T-cell (primary cell): ENCODE measurements at regions not wholly inside any gene's neighbourhood (a gene's known extent, or its start where the extent isn't known, plus 50 kb on each side); places are given as distances from the start of the nearest gene placed in this dataset.

Experiments
- ATAC-seq, 4 experiments: fragments of 200-7000 bp in 3 of 4; fragments of 150-1000 bp in 1 of 4; cut with Tn5 transposase; replicated peaks in 1 of 4; 1 replicate in 3 of 4; 2 replicates in 1 of 4; pipeline ENCODE4 v1.10.0; 2021; ENCODE audit warnings: moderate library complexity in 3 of 4, mild to moderate bottlenecking in 2 of 4, moderate number of reproducible peaks in 1 of 4
- CTCF ChIA-PET, 2 donors: fragments of 300-600 bp; sonication (Branson Sonifier 250); formaldehyde crosslinking; loops; one replicate each; lab custom pipeline; 2022; ENCODE audit warnings: antibody characterized with exemption in 2 of 2; lab: Charles Lee
- POLR2A ChIA-PET, 2 donors: fragments of 300-600 bp; sonication (Branson Sonifier 250); formaldehyde crosslinking; loops; one replicate each; lab custom pipeline; 2022; ENCODE audit warnings: antibody characterized with exemption in 2 of 2; lab: Charles Lee
- DNase-seq, 35 experiments: peaks; one replicate each; pipeline versions ENCODE4 v3.0.0 to v3.0.0-alpha.2; 2013 to 2023
- H3K27ac ChIP-seq: one replicate; pipeline ENCODE4 v1.5.1; 2013; ENCODE audit warnings: low read length
- H3K27me3 ChIP-seq, 2 experiments: replicated peaks in 1 of 2; 1 replicate in 1 of 2; 2 replicates in 1 of 2; pipeline versions ENCODE4 v1.6.1 to v1.7.0; 2013; ENCODE audit warnings: low read length in 1 of 2, mixed read lengths in 1 of 2; ENCODE audit not compliant: control insufficient read depth in 2 of 2, insufficient read depth in 2 of 2; ENCODE audit errors: extremely low read depth in 1 of 2
- H3K36me3 ChIP-seq, 2 donors: 1 replicate in 1 of 2; 2 replicates in 1 of 2; pipeline versions ENCODE4 v1.6.1 to v1.7.0; 2013; ENCODE audit warnings: low read length in 1 of 2; ENCODE audit not compliant: control insufficient read depth in 2 of 2, insufficient read depth in 1 of 2; ENCODE audit errors: extremely low read depth in 1 of 2
- H3K4me1 ChIP-seq, 2 experiments: 1 replicate in 1 of 2; 2 replicates in 1 of 2; pipeline versions ENCODE4 v1.6.1 to v1.7.0; 2013; ENCODE audit warnings: low read length in 2 of 2, mixed read lengths in 1 of 2; ENCODE audit not compliant: insufficient read depth in 2 of 2, control insufficient read depth in 1 of 2; ENCODE audit errors: extremely low read depth in 1 of 2
- H3K4me3 ChIP-seq, 2 donors: 1 replicate in 1 of 2; 2 replicates in 1 of 2; pipeline versions ENCODE4 v1.5.1 to v1.7.0; 2013; ENCODE audit warnings: mild to moderate bottlenecking in 2 of 2, low read length in 1 of 2, moderate library complexity in 1 of 2; ENCODE audit not compliant: control insufficient read depth in 1 of 2; ENCODE audit errors: extremely low read depth in 1 of 2
- H3K9me3 ChIP-seq: 2 replicates; pipeline ENCODE4 v1.7.0; 2013
- H3K27ac Mint-ChIP-seq, 2 donors: one replicate each; pipeline ENCODE4 v1.8.0; 2020 to 2021; ENCODE audit warnings: mild to moderate bottlenecking in 2 of 2, mixed read lengths in 2 of 2
- H3K27me3 Mint-ChIP-seq, 2 donors: one replicate each; pipeline ENCODE4 v1.8.0; 2021 to 2022; ENCODE audit warnings: mixed read lengths in 2 of 2
- H3K36me3 Mint-ChIP-seq: one replicate; pipeline ENCODE4 v1.8.0; 2021; ENCODE audit warnings: mixed read lengths
- H3K4me1 Mint-ChIP-seq, 3 donors: one replicate each; pipeline ENCODE4 v1.8.0; 2020 to 2022; ENCODE audit warnings: mixed read lengths in 3 of 3, mild to moderate bottlenecking in 1 of 3
- H3K4me3 Mint-ChIP-seq, 3 donors: one replicate each; pipeline ENCODE4 v1.8.0; 2020 to 2022; ENCODE audit warnings: mild to moderate bottlenecking in 3 of 3, mixed read lengths in 3 of 3, moderate library complexity in 3 of 3
- H3K9me3 Mint-ChIP-seq, 3 donors: one replicate each; pipeline ENCODE4 v1.8.0; 2020 to 2022; ENCODE audit warnings: mixed read lengths in 3 of 3
- WGBS: methylation state at CpG from one replicate; pipeline ENCODE4 v1.1.5; 2013; ENCODE audit warnings: missing lambda C conversion rate; ENCODE audit not compliant: insufficient coverage; 5-methylcytosine and 5-hydroxymethylcytosine counted together

GRCh38 chr2:226057365-226057764, 657.9 kb downstream of the NYAP2 start:
- DNase-seq (no peak), ATAC-seq (no peak)
- Histone ChIP-seq H3K4me3 (no peak overlapping the region), H3K27ac (no peak overlapping the region), H3K27me3 (no peaks in the 10 kb centered on the region), H3K36me3 (no peaks in the 10 kb centered on the region), H3K4me1 (no peaks in the 10 kb centered on the region), H3K9me3 (no peaks in the 10 kb centered on the region)
- H3K27me3 Mint-ChIP-seq: peaks cover 0 to 7% of the 10 kb centered on the region in 2 donors
- CTCF ChIA-PET: no interaction called here
- no peaks in the 10 kb centered on the region for H3K36me3 Mint-ChIP-seq
- no peaks in the 10 kb centered on the region for H3K9me3 Mint-ChIP-seq
- POLR2A ChIA-PET: no interaction called here
- no CpG with 5 or more reads among the region's 1 CpG for WGBS
- no peak overlapping the region for H3K4me3 Mint-ChIP-seq
- no peak overlapping the region for H3K27ac Mint-ChIP-seq
- H3K4me1 Mint-ChIP-seq: no peaks in the 10 kb centered on the region

GRCh38 chr2:226052772-226053416, 653.4 kb downstream of the NYAP2 start:
- peaks cover 0 to 4% of the 10 kb centered on the region in 2 donors for H3K27me3 Mint-ChIP-seq
- H3K27ac Mint-ChIP-seq: no peak overlapping the region
- no peak overlapping the region for H3K4me3 ChIP-seq
- WGBS: 76% methylated on average over 2 of the region's 6 CpGs
- no peak overlapping the region for H3K27ac ChIP-seq
- H3K9me3 ChIP-seq: no peaks in the 10 kb centered on the region
- H3K4me1 Mint-ChIP-seq: no peaks in the 10 kb centered on the region
- ChIA-PET CTCF (no interaction called here), POLR2A (no interaction called here)
- ATAC-seq (no peak), DNase-seq (no peak)
- no peak overlapping the region for H3K4me3 Mint-ChIP-seq
- peaks cover 0 to 2% of the 10 kb centered on the region in 2 experiments for H3K27me3 ChIP-seq
- no peaks in the 10 kb centered on the region for H3K36me3 Mint-ChIP-seq
- no peaks in the 10 kb centered on the region for H3K36me3 ChIP-seq
- H3K9me3 Mint-ChIP-seq: no peaks in the 10 kb centered on the region
- H3K4me1 ChIP-seq: no peaks in the 10 kb centered on the region

DNA sequence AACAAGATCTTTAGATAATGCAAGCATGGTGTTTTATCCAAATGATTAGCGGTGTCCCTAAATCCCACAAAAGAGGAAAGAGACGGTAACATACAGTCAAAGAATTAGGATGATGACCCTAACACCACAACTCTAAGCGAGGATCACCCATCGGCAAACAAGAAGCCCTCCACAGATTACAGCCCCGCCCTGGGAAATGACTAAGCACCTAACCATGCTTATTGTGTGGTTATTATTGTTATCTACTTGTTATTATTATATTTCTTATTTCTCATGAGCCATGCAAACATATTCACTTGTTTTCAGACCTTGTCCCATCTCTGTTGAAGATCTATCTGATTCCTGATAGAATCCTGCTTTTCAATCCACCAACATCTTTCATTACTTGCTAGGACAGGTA, 651.3 kb downstream of the NYAP2 start:
- ChIA-PET CTCF (no interaction called here), POLR2A (no interaction called here)
- no peaks in the 10 kb centered on the region for H3K36me3 Mint-ChIP-seq
- WGBS: no CpG with 5 or more reads among the region's 5 CpGs
- Histone ChIP-seq H3K4me3 (no peak overlapping the region), H3K27ac (no peak overlapping the region), H3K9me3 (no peaks in the 10 kb centered on the region), H3K27me3 (peaks cover 0 to 2% of the 10 kb centered on the region in 2 experiments), H3K36me3 (no peaks in the 10 kb centered on the region), H3K4me1 (no peaks in the 10 kb centered on the region)
- H3K27ac Mint-ChIP-seq: no peak overlapping the region
- H3K9me3 Mint-ChIP-seq: no peaks in the 10 kb centered on the region
- H3K27me3 Mint-ChIP-seq: peaks cover 2 to 4% of the 10 kb centered on the region in 2 donors
- DNase-seq (no peak), ATAC-seq (no peak)
- H3K4me3 Mint-ChIP-seq: no peak overlapping the region
- H3K4me1 Mint-ChIP-seq: no peaks in the 10 kb centered on the region

DNA sequence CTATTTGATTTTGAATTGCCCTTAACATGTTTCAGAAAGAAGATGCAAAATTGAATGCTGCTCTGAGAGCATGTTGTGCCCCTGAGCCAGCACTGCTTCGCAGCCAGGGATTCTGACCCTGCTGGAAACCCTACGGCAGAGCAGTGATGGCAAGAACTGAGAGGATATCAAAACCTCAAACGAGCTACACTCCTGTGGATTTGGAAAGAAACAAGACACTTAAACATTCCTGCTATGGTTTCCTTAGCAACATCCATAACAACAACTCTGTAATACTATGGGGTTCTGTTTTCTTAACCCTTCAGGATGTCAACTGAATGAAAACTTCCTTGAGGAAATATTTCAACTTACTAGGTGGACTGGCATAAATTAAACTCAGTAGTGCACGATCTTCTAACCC, 649.1 kb downstream of the NYAP2 start:
- no peak overlapping the region for H3K4me3 Mint-ChIP-seq

GRCh38 chr2:226045080-226045479, 645.6 kb downstream of the NYAP2 start:
- no peak for ATAC-seq
- ChIA-PET CTCF (no interaction called here), POLR2A (no interaction called here)

More for the DNA sequence above, 649.1 kb downstream of the NYAP2 start:
- H3K36me3 ChIP-seq: no peaks in the 10 kb centered on the region
- Mint-ChIP-seq H3K4me1 (no peaks in the 10 kb centered on the region), H3K27ac (no peak overlapping the region), H3K9me3 (no peaks in the 10 kb centered on the region), H3K36me3 (no peaks in the 10 kb centered on the region), H3K27me3 (peaks cover 2 to 13% of the 10 kb centered on the region in 2 donors)
- H3K4me3 ChIP-seq: no peak overlapping the region
- WGBS: 90% methylated on average over 2 of the region's 4 CpGs
- ATAC-seq (no peak), DNase-seq (no peak)
- no peaks in the 10 kb centered on the region for H3K4me1 ChIP-seq
- H3K9me3 ChIP-seq: no peaks in the 10 kb centered on the region
- ChIA-PET CTCF (no interaction called here), POLR2A (no interaction called here)
- H3K27ac ChIP-seq: no peak overlapping the region
- peaks cover 0 to 2% of the 10 kb centered on the region in 2 experiments for H3K27me3 ChIP-seq

DNA sequence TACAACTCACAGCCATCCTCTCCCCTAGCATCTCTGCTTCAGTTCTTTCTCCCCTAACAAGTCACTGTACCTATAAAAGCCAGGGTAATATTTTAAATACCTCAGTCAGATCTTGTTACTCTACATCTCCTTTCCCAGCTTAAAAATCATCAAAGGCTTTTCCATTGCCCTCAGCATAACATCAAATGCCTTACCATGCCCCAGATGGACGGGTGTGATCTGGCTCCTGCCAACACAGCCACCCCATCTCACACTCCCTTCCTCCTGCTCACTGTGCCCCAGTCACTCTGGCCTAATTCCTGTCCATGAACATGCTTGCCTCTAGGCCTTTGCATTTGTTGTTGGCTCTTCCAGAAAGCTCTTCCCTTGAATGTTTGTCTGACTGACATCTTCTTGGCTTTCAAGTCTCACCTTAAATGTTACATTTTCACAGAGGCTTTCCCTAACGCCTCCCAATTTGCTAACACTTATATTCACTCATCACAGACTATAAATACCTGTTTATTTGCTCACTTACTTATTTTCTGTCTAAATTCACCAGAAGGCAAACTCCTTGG, 640.9 kb downstream of the NYAP2 start:
- no peaks in the 10 kb centered on the region for H3K9me3 Mint-ChIP-seq
- no peaks in the 10 kb centered on the region for H3K27me3 ChIP-seq
- H3K4me3 ChIP-seq: no peak overlapping the region
- H3K27ac Mint-ChIP-seq: no peak overlapping the region
- POLR2A ChIA-PET: no interaction called here
- WGBS: 22% methylated on average over 1 of the region's 2 CpGs
- no peaks in the 10 kb centered on the region for H3K4me1 ChIP-seq
- peaks cover 0 to 28% of the 10 kb centered on the region in 2 donors for H3K27me3 Mint-ChIP-seq
- DNase-seq (no peak), ATAC-seq (no peak)
- no peak overlapping the region for H3K4me3 Mint-ChIP-seq
- no peak overlapping the region for H3K27ac ChIP-seq
- no peaks in the 10 kb centered on the region for H3K36me3 ChIP-seq
- no peaks in the 10 kb centered on the region for H3K36me3 Mint-ChIP-seq
- CTCF ChIA-PET: no interaction called here
- H3K4me1 Mint-ChIP-seq: no peaks in the 10 kb centered on the region
- no peaks in the 10 kb centered on the region for H3K9me3 ChIP-seq

More at GRCh38 chr2:226045080-226045479, 645.6 kb downstream of the NYAP2 start:
- Mint-ChIP-seq H3K9me3 (no peaks in the 10 kb centered on the region), H3K27me3 (peaks cover 2 to 13% of the 10 kb centered on the region in 2 donors), H3K36me3 (no peaks in the 10 kb centered on the region), H3K27ac (no peak overlapping the region), H3K4me3 (no peak overlapping the region), H3K4me1 (no peaks in the 10 kb centered on the region)
- DNase-seq: no peak
- H3K36me3 ChIP-seq: no peaks in the 10 kb centered on the region
- H3K4me3 ChIP-seq: no peak overlapping the region
- H3K4me1 ChIP-seq: no peaks in the 10 kb centered on the region
- WGBS: 84% methylated on average over 6 of the region's 8 CpGs
- no peaks in the 10 kb centered on the region for H3K9me3 ChIP-seq
- H3K27me3 ChIP-seq: peaks cover 0 to 2% of the 10 kb centered on the region in 2 experiments
- no peak overlapping the region for H3K27ac ChIP-seq
